ENCODE measurements at regions not wholly inside any gene's neighbourhood (a gene's known extent, or its start where the extent isn't known, plus 50 kb on each side); places are given as distances from the start of the nearest gene placed in this dataset.
"Not testable (repeated sequence)": the region's sequence is repeated elsewhere in the genome, so short reads cannot be mapped to it uniquely, and the experiment has no call there.

DNA sequence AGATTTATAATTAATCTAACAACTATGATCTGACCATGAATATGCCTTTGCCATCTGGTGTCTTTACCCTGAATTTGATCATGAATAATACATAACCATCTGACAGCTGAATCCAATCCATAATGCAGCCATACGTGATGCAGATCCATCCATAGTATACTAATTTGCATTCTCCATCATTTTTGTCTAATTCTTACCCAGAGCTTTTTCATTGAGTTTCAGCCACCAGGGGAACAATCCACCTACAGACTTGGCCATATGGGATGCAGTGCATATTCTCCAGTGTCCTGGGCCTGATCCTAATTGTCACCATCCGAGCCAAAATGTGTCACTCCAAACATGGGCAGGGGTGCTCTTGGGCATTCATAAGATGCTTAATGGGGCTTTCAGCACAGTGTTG is 227.2 kb upstream of the CRIM1 start:
- Histone ChIP-seq H3K27me3 (replicated peaks; ENCODE audit: insufficient read depth) (no peaks in the 10 kb centered on the region), H3K4me1 (replicated peaks) (no peaks in the 10 kb centered on the region), H3K27ac (no peak overlapping the region), H3K36me3 (no peaks in the 10 kb centered on the region), H3K9me3 (no peaks in the 10 kb centered on the region), H3K4me3 (no peak overlapping the region)
- TF ChIP-seq POLR2AphosphoS5 (IDR thresholded peaks at IDR 0.05), result no peak
- WGBS, result 84% methylated on average over 2 of the region's 2 CpGs
- intact Hi-C loops (cut with DNase I), result no loop called here
- no peak for DNase-seq (ENCODE audit: low spot score)

DNA sequence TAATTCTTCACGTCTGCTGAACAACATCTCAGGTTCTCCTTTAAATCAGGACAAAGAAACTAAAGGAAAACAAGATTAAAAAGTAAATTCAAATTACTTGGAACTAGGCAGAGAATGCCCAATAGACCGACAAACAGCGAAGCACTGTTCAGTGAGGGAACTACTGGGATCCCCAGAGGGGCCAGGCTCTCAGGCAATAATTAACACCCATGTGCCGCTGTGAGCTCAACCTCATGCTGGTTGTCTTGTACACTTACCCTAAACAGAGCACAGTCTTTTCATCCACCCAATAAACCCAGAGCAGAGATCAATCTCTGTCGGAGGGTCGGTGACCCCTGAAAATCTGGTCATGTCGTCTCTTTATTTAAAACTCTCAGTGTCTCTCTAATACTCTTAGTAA is 229.9 kb upstream of the CRIM1 start:
- TF ChIP-seq POLR2A (IDR thresholded peaks at IDR 0.05) (no peak), POLR2AphosphoS5 (IDR thresholded peaks at IDR 0.05) (no peak)
- TF ChIP-seq, protein P1, sequence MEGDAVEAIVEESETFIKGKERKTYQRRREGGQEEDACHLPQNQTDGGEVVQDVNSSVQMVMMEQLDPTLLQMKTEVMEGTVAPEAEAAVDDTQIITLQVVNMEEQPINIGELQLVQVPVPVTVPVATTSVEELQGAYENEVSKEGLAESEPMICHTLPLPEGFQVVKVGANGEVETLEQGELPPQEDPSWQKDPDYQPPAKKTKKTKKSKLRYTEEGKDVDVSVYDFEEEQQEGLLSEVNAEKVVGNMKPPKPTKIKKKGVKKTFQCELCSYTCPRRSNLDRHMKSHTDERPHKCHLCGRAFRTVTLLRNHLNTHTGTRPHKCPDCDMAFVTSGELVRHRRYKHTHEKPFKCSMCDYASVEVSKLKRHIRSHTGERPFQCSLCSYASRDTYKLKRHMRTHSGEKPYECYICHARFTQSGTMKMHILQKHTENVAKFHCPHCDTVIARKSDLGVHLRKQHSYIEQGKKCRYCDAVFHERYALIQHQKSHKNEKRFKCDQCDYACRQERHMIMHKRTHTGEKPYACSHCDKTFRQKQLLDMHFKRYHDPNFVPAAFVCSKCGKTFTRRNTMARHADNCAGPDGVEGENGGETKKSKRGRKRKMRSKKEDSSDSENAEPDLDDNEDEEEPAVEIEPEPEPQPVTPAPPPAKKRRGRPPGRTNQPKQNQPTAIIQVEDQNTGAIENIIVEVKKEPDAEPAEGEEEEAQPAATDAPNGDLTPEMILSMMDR (IDR thresholded peaks at IDR 0.05), result no peak
- intact Hi-C loops (cut with DNase I), result no loop called here
- DNase-seq (ENCODE audit: low spot score), result no peak
- H3K9me3 ChIP-seq, result no peaks in the 10 kb centered on the region
- H3K27me3 ChIP-seq (replicated peaks; ENCODE audit: insufficient read depth), result no peaks in the 10 kb centered on the region
- H3K4me1 ChIP-seq (replicated peaks), result no peaks in the 10 kb centered on the region
- WGBS, result 41% methylated on average over 7 of the region's 7 CpGs
- H3K36me3 ChIP-seq, result no peaks in the 10 kb centered on the region
- no peak overlapping the region for H3K4me3 ChIP-seq
- H3K27ac ChIP-seq, result no peak overlapping the region

DNA sequence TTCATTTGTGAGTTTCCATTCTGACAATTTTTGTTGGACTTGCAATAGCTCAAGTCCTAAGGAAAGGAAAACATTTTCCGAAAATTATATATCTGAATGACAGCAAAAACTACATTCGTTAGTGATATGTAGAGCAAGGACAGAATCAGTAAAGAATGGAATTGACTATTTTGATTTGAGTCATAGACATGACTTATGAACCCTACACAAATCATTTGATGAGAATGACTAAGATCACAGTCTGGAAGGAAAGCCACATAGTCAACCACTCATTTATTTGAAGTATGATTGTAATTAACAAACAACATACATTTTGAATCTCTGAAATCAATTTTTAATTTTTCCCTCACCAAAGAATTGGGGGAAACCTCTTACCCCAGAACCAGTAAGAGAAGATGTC is 231.6 kb upstream of the CRIM1 start:
- no peaks in the 10 kb centered on the region for H3K9me3 ChIP-seq
- no peak for TF ChIP-seq POLR2AphosphoS5 (IDR thresholded peaks at IDR 0.05)
- no peak for TF ChIP-seq POLR2A (IDR thresholded peaks at IDR 0.05)
- TF ChIP-seq, protein P1 (IDR thresholded peaks at IDR 0.05), result no peak
- H3K27ac ChIP-seq, result no peak overlapping the region
- H3K36me3 ChIP-seq, result no peaks in the 10 kb centered on the region
- H3K4me1 ChIP-seq (replicated peaks), result no peaks in the 10 kb centered on the region
- intact Hi-C loops (cut with DNase I), result no loop called here
- H3K4me3 ChIP-seq, result no peak overlapping the region
- WGBS, result 90% methylated on average over 2 of the region's 2 CpGs
- no peaks in the 10 kb centered on the region for H3K27me3 ChIP-seq (replicated peaks; ENCODE audit: insufficient read depth)
- no peak for DNase-seq (ENCODE audit: low spot score)

DNA sequence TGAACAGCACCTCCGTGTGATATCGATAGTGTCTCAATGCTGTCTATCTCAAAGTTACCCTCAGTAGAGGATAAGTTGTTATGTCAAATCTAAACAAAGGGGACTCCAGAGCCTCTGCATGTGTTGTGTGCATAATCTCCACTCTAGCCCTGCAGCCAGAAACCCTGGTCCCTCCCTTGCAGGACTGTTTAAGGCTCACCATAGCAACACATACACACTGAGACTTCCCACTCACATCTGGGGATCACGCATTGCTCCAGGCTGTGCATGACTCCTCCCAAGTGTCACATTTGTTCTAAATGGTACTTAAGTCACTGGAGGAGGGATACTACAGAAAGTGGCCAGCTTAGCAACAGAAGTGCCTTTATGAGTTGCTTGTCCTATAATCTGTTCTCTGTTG is 258.6 kb upstream of the CRIM1 start:
- DNase-seq (ENCODE audit: low spot score), result no peak
- 83% methylated on average over 3 of the region's 3 CpGs for WGBS
- Histone ChIP-seq H3K4me3 (no peak overlapping the region), H3K36me3 (no peaks in the 10 kb centered on the region), H3K9me3 (no peaks in the 10 kb centered on the region), H3K27me3 (replicated peaks; ENCODE audit: insufficient read depth) (no peaks in the 10 kb centered on the region), H3K4me1 (replicated peaks) (no peaks in the 10 kb centered on the region), H3K27ac (no peak overlapping the region)
- intact Hi-C loops (cut with DNase I), result no loop called here
- TF ChIP-seq, protein P1 (IDR thresholded peaks at IDR 0.05), result no peak
- TF ChIP-seq POLR2A (IDR thresholded peaks at IDR 0.05) (no peak), POLR2AphosphoS5 (IDR thresholded peaks at IDR 0.05) (no peak)

DNA sequence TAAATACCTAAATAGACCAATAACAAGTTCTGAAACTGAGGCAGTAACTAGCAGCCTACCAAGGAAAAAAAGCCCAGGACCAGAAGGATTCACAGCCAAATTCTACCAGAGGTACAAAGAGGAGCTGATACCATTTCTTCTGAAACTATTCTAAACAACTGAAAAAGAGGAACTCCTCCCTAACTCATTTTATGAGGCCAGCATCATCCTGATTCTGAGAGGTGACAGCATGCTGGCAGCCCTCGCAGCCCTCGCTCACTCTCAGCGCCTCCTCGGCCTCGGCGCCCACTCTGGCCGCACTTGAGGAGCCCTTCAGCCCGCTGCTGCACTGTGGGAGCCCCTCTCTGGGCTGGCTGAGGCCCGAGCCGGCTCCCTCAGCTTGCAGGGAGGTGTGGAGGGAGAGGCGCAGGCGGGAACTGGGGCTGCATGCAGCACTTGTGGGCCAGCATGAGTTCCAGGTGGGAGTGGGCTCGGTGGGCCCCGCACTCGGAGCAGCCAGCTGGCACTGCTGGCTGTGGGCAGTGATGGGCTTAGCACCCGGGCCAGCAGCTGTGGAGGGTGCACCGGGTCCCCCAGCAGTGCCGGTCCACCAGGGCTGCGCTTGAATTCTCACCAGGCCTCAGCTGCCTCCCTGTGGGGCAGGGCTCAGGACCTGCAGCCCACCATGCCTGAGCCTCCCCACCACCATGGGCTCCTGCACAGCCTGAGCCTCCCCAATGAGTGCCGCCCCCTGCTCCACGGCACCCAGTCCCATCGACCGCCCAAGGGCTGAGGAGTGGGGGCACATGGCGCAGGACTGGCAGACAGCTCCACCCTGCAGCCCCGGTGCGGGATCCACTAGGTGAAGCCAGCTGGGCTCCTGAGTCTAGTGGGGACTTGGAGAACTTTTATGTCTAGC is 263.5 kb upstream of the CRIM1 start:
- H3K27ac ChIP-seq; H3K36me3 ChIP-seq; H3K4me1 ChIP-seq (replicated peaks); H3K9me3 ChIP-seq; H3K27me3 ChIP-seq (replicated peaks; ENCODE audit: insufficient read depth); H3K4me3 ChIP-seq; intact Hi-C loops (cut with DNase I); DNase-seq (ENCODE audit: low spot score): not testable (repeated sequence)
- 90% methylated on average over 25 of the region's 26 CpGs for WGBS

DNA sequence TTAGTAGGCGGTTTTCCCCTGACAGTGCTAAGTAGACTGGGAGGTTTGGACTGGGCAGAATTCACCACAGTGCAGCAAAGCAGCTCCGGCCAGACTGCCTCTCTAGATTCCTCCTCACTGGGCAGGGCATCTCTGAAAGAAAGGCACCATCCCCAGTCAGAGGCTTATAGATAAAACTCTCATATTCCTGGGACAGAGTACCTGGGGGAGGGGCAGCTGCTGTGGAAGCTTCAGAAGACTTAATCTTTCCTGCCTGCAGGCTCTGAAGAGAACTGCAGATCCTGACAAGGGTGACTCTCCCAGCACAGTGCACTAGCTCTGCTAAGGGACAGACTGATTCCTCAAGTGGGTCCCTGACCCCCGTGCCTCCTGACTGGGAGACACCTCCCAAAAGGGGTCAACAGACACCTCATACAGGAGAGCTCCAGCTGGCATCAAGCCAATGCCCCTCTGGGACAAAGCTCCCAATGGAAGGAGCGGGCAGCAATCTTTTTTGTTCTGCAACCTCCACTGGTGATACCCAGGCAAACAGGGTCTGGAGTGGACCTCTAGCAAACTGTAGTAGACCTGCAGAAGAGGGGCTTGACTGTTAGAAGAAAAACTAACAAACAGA is 266.8 kb upstream of the CRIM1 start:
- H3K27me3 ChIP-seq (replicated peaks; ENCODE audit: insufficient read depth), result no peaks in the 10 kb centered on the region
- H3K4me3 ChIP-seq, result no peak overlapping the region
- no peak for DNase-seq (ENCODE audit: low spot score)
- TF ChIP-seq POLR2A (IDR thresholded peaks at IDR 0.05), result no peak
- intact Hi-C loops (cut with DNase I), result no loop called here
- H3K36me3 ChIP-seq, result no peaks in the 10 kb centered on the region
- H3K9me3 ChIP-seq, result no peaks in the 10 kb centered on the region
- no peak overlapping the region for H3K27ac ChIP-seq
- 75% methylated on average over 3 of the region's 4 CpGs for WGBS
- H3K4me1 ChIP-seq (replicated peaks), result no peaks in the 10 kb centered on the region

Data from prostate gland (tissue), 2 donors.